GM12873 (cell line): ENCODE measurements at regions not wholly inside any gene's neighbourhood (a gene's known extent, or its start where the extent isn't known, plus 50 kb on each side); places are given as distances from the start of the nearest gene placed in this dataset.

Experiments used
- TF ChIP-seq, protein P1 (sequence below): IDR thresholded peaks from 2 replicates; pipeline ENCODE4 v1.5.1; 2012; ENCODE audit warnings: low read depth, mild to moderate bottlenecking, moderate library complexity, low read length, control low read depth; ENCODE audit not compliant: insufficient read depth; ENCODE audit errors: missing control alignments

DNA sequence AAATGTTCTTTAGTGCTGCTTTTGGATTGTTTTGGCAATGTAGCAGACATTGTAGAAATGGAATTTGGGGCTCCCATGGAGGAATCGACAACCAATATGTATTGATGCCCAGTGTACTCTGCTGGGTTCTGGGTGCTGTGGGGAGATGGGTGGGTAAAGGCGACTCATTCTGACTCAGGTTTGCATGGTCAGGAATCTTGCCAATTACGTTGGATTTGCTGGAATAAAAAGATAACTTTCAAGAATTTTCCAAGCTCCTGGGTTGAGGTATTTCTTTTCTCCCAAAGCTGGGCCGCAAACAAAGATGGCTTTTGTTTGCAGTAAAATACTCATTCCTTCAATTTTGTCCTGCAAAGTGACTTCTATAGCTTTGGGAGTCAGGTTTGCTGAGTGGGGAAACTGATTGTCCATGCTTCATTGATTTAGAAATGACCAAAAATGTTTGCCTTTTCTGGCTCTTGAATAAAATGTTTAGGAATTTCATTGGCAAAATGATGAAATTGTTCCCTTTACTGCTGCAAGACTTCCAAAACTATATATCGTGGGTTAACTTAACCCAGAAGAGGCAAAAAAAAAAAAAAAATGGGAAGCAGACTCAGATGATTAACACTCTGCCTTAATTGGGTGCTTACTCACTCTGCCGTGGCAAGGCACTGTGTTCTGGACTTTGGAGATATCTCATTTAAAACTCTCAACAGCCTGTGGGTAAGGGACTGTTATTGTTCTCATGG lies 57.0 kb downstream of the RTL9 start:
- TF ChIP-seq, protein P1, sequence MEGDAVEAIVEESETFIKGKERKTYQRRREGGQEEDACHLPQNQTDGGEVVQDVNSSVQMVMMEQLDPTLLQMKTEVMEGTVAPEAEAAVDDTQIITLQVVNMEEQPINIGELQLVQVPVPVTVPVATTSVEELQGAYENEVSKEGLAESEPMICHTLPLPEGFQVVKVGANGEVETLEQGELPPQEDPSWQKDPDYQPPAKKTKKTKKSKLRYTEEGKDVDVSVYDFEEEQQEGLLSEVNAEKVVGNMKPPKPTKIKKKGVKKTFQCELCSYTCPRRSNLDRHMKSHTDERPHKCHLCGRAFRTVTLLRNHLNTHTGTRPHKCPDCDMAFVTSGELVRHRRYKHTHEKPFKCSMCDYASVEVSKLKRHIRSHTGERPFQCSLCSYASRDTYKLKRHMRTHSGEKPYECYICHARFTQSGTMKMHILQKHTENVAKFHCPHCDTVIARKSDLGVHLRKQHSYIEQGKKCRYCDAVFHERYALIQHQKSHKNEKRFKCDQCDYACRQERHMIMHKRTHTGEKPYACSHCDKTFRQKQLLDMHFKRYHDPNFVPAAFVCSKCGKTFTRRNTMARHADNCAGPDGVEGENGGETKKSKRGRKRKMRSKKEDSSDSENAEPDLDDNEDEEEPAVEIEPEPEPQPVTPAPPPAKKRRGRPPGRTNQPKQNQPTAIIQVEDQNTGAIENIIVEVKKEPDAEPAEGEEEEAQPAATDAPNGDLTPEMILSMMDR = no peak

GRCh38 chrX:110417128-110417527 lies 58.5 kb downstream of the RTL9 start:
- TF ChIP-seq, protein P1 = no peak

DNA sequence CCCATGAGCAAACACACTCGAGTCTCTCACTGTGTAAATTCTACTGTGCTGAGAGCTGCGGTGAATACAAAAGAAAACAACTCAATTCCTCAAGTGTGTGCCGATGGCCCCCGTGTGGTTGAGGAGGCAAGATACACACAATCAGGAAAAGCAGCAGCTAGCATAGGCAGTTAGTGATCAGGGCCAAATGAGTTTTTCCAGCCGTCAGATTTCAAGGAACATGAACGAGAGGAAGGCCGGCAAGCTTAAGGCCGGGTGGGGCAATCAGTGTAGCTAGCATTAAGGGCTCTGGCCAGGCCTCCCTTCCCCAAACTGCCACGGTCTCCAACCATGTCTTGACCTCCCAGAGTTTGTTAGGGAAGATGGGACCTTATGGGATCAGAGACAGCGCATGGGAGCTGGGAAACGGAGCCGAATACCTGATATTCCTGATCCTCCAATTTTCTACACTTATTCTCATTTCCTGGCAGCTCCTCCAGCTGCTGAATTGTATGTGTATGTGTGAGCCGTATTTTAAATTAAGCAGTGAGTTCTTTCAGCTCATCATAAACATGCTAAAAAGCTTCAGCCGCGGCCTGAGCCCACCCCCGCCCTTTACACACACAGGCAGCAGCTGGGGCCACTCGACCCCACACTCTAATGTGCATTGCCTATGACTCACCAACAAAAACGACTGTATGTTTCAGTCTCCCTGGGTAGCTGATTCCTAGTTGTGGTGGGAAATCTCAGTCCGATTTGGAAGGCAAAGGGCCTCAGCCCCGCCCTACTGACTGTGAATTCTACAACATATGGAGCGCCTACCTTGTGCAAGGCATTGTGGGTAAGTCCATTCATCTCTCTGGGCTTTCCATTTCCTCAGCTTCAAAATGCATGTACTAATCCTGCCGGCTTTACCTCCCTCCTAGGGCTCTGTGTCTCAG lies 59.9 kb downstream of the RTL9 start:
- TF ChIP-seq, protein P1 = peak; percentile 56

DNA sequence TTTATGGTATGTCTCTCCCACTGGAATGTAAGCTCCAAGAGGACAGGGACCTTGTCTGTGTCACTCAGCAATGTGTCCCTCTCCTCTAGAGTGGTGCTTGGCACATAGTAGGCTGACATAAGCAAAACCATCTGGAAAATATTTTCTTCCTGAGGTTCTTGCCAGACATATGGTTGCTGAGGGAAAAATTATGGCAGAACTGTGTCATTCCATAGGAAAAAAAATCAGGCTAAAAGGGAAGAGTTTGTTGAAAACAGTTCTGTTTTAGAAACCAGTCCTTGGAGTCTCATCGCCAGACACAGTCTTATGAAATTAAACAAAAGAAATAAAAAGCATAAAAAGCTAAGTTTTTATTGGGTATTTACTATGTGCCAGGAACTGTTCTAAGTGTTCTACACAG lies 60.9 kb downstream of the RTL9 start:
- TF ChIP-seq, protein P1 = no peak

GRCh38 chrX:110420771-110421499 lies 62.3 kb downstream of the RTL9 start:
- TF ChIP-seq, protein P1 = peak; percentile 62

DNA sequence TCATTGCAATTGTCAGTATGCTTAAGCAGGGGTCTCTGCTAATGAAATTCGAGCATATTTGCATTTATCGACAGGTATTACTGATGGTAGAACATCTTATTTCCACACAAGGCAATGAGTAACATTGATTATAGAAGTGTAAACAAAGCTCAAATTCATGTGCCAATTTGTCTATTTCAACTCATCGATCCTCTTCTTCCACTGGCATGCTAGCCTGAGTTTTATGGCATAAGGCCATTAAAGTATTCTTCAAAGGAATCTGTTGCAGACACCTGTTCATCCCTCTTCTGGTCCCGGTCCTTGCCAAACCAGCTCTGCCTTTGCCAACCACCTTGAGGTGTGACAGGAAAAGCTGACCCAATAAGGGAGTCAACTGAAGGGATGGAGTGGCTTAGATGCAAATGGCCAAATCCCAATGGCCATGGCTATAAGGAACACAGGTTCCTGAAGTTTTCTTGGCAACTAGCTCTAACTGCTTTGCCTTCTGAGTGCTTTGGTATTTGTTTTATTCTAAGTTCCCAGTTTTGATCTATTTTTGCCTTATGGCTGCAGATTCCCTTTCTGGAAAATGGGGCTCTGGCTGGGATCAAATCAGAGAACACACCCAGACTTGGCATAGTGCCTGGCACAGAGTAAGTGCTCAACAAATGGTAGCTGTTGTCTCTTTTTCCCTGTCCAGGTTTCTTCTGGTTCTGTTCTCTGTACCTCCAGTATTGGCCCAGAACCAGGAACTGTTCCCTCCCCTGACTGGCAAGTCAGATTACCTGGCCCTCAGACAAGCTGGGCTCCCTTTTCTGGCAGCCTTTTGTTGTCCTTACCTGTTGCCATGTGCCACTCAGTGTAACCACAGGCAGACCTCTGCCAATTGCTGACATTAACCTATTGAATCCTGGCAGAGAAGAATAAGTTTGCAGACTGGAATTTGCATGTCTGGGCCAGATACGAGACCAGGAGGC lies 63.1 kb downstream of the RTL9 start:
- TF ChIP-seq, protein P1 = no peak
